Psoas muscle (tissue), 7 donors: ENCODE measurements at regions not wholly inside any gene's neighbourhood (a gene's known extent, or its start where the extent isn't known, plus 50 kb on each side); places are given as distances from the start of the nearest gene placed in this dataset.

Experiments
- ATAC-seq, 4 donors: fragments of 200-7000 bp; cut with Tn5 transposase; one replicate each; pipeline ENCODE4 v1.9.1; 2020; ENCODE audit warnings: moderate library complexity in 3 of 4, mild to moderate bottlenecking in 2 of 4
- DNase-seq, 2 donors: peaks; one replicate each; pipeline ENCODE4 v3.0.0-alpha.2; 2020
- H3K27ac ChIP-seq: fragments of 200-600 bp; one replicate; pipeline ENCODE4 v1.8.0; 2022
- H3K27me3 ChIP-seq, 3 donors: fragments of 200-600 bp in 1 of 3; one replicate each; pipeline versions ENCODE4 v1.6.1 to v1.8.0; 2013 to 2022; ENCODE audit warnings: low read length in 2 of 3, mild to moderate bottlenecking in 2 of 3, moderate library complexity in 1 of 3; ENCODE audit not compliant: insufficient read depth in 3 of 3
- H3K36me3 ChIP-seq, 2 donors: fragments of 200-600 bp in 1 of 2; one replicate each; pipeline versions ENCODE4 v1.6.1 to v1.8.0; 2013 to 2022; ENCODE audit warnings: low read depth in 1 of 2, mild to moderate bottlenecking in 1 of 2, moderate library complexity in 1 of 2; ENCODE audit not compliant: insufficient read depth in 1 of 2
- H3K4me1 ChIP-seq: fragments of 200-600 bp; one replicate; pipeline ENCODE4 v1.8.0; 2022
- H3K4me3 ChIP-seq: fragments of 200-600 bp; one replicate; pipeline ENCODE4 v1.8.0; 2022; ENCODE audit warnings: mild to moderate bottlenecking
- H3K9me3 ChIP-seq: fragments of 200-600 bp; one replicate; pipeline ENCODE4 v1.8.0; 2022
- WGBS, 3 donors: extraction: QIAGEN DNeasy Blood & Tissue Kit; methylation state at CpG; one replicate each; pipeline versions ENCODE4 v1.1.6 to v1.1.7; 2013; 5-methylcytosine and 5-hydroxymethylcytosine counted together
- intact Hi-C, 2 donors: fragments of 100-400 bp; cut with DNase I; formaldehyde crosslinking; loops; one replicate each; pipeline versions ENCODE4 v1.11.0 to v1.14.2; 2022
- TF ChIP-seq, protein P1 (sequence below): fragments of 200-600 bp; IDR thresholded peaks from one replicate; pipeline ENCODE4 v1.8.0; 2022; ENCODE audit warnings: antibody characterized with exemption
- donor health status: healthy with polysubstance abuse.
- donor health status: DM: no; HTN: no; CAD: no; lungs with moderate emphysema.
- donor health status: Bipolar disorder and iron deficiency.
- donor health status: healthy.
- donor health status: DM: yes; HTN: yes; CAD: no.
- donor health status: DM: no; HTN: no; CAD: no.
- donor health status: DM: yes; HTN: yes; CAD: no.

DNA sequence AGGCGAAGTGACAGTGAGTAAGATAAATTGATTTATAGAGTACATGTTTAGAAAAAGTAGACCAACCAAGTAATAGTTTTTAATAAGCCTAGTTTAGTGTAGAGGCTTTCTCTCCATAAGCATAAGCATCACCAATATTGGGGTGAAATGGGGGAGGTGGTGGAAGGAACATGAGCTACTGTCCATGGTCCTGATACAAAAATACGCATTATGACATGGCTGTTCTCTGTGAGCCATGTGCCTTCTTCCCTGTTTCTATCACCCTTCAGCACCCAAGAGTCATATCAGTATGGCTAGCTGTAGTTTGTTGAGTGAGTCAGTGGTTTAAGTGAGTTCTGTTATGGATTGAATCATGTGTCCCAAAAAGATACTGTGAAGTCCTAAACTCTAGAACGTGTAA is 150.8 kb downstream of the EDN1 start:
- Histone ChIP-seq H3K4me1 (no peaks in the 10 kb centered on the region), H3K27ac (no peak overlapping the region), H3K36me3 (no peaks in the 10 kb centered on the region), H3K9me3 (peaks cover 3% of the 10 kb centered on the region), H3K27me3 (no peaks in the 10 kb centered on the region), H3K4me3 (no peak overlapping the region)
- ATAC-seq = no peak
- WGBS, 3 donors = 72 to 83% (median 78%) methylated on average over 3 of the region's 3 CpGs
- no peak for DNase-seq
- TF ChIP-seq, protein P1, sequence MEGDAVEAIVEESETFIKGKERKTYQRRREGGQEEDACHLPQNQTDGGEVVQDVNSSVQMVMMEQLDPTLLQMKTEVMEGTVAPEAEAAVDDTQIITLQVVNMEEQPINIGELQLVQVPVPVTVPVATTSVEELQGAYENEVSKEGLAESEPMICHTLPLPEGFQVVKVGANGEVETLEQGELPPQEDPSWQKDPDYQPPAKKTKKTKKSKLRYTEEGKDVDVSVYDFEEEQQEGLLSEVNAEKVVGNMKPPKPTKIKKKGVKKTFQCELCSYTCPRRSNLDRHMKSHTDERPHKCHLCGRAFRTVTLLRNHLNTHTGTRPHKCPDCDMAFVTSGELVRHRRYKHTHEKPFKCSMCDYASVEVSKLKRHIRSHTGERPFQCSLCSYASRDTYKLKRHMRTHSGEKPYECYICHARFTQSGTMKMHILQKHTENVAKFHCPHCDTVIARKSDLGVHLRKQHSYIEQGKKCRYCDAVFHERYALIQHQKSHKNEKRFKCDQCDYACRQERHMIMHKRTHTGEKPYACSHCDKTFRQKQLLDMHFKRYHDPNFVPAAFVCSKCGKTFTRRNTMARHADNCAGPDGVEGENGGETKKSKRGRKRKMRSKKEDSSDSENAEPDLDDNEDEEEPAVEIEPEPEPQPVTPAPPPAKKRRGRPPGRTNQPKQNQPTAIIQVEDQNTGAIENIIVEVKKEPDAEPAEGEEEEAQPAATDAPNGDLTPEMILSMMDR = no peak
- intact Hi-C loops = no loop called here

DNA sequence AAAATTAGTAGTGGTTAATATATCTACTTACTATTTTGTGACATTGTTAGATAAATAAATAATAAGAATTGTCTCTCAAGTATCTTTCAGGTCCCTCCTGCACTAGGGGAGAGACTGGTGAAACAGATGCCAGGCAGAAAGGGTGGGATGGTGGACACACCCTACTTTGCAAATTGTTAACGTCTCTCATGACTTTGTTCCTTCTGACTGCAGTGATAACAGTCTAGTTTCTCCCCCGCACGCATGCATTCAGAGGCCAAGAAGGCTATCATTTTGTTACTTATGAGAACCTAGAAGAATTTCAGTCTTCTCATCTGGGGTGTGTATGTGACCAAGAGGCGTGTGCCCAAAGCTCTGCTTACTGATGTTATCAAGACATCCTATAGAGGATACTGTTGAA is 152.3 kb downstream of the EDN1 start:
- ATAC-seq = no peak
- Histone ChIP-seq H3K4me1 (no peaks in the 10 kb centered on the region), H3K27ac (no peak overlapping the region), H3K27me3 (no peaks in the 10 kb centered on the region), H3K4me3 (no peak overlapping the region), H3K9me3 (peaks cover 3% of the 10 kb centered on the region), H3K36me3 (no peaks in the 10 kb centered on the region)
- WGBS, 3 donors = 65 to 78% (median 75%) methylated on average over 4 of the region's 4 CpGs
- intact Hi-C loops = no loop called here
- DNase-seq = no peak
- TF ChIP-seq, protein P1 = no peak

GRCh38 chr6:12446394-12446793 is 156.2 kb downstream of the EDN1 start:
- no peak for ATAC-seq
- WGBS, 3 donors = 57 to 73% (median 71%) methylated on average over 1 of the region's 1 CpG

DNA sequence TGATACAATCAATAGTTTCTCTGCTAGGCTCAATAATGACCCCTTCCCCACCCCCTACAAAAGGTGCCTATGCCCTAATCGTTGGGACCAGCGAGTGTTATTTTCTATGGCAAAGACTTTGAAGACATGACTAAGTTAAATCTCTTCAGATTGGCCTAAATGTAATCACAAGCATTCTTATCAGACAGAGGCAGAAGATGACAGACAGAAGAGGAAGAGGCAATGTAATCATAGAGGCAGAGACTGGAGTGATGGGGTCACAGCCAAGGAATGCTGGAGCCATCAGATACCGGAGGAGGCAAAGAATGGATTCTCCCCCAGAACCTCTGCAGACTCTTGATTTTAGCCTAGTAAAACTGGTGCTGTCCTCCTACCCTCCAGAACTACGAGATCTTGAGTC is 159.3 kb downstream of the EDN1 start:
- H3K27me3 ChIP-seq = peaks cover 0 to 2% (median 0%) of the 10 kb centered on the region in 3 donors
- H3K27ac ChIP-seq = no peak overlapping the region
- H3K9me3 ChIP-seq = no peaks in the 10 kb centered on the region
- intact Hi-C loops = no loop called here
- H3K4me1 ChIP-seq = no peaks in the 10 kb centered on the region
- H3K36me3 ChIP-seq = no peaks in the 10 kb centered on the region
- DNase-seq (no peak), ATAC-seq (no peak)
- H3K4me3 ChIP-seq = no peak overlapping the region
- WGBS, 3 donors = 72 to 74% (median 73%) methylated on average over 4 of the region's 4 CpGs
- TF ChIP-seq, protein P1 = no peak

More at GRCh38 chr6:12446394-12446793, 156.2 kb downstream of the EDN1 start:
- TF ChIP-seq, protein P1 = no peak
- Histone ChIP-seq H3K4me3 (no peak overlapping the region), H3K36me3 (no peaks in the 10 kb centered on the region), H3K27me3 (peaks cover 0 to 2% (median 0%) of the 10 kb centered on the region in 3 donors), H3K4me1 (no peaks in the 10 kb centered on the region), H3K9me3 (no peaks in the 10 kb centered on the region), H3K27ac (no peak overlapping the region)
- DNase-seq = no peak
- intact Hi-C loops = no loop called here

DNA sequence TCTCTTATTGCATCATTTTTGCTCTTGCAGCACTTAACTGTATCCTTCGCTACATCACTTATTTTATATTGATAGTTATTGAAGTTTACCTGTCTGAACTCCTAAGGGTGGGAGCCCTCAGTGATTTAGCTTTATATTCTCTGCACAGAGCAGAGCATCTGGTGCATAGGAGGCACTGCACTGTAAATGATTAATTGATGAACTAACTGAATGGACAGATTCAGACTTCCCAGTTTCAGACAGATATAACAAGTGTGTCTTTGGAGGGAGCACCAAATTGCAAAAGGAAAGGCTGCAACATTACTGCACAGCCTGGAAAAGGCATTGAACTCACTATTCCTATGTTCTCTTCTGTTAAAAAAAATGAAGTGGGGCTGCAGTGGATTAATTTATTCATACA is 160.3 kb downstream of the EDN1 start:
- H3K4me3 ChIP-seq = no peak overlapping the region
- intact Hi-C loops = no loop called here
- WGBS, 3 donors = 86 to 90% (median 88%) methylated on average over 1 of the region's 1 CpG
- DNase-seq = no peak
- no peaks in the 10 kb centered on the region for H3K36me3 ChIP-seq
- TF ChIP-seq, protein P1 = no peak
- no peak for ATAC-seq
- H3K27me3 ChIP-seq = peaks cover 0 to 2% (median 0%) of the 10 kb centered on the region in 3 donors
- H3K9me3 ChIP-seq = no peaks in the 10 kb centered on the region
- no peaks in the 10 kb centered on the region for H3K4me1 ChIP-seq
- H3K27ac ChIP-seq = no peak overlapping the region
